Tibial artery (tissue), 4 donors: ENCODE measurements at regions not wholly inside any gene's neighbourhood (a gene's known extent, or its start where the extent isn't known, plus 50 kb on each side); places are given as distances from the start of the nearest gene placed in this dataset.

Source experiments
- DNase-seq, 2 donors: peaks; one replicate each; pipeline ENCODE4 v3.0.0-alpha.2; 2019
- H3K27ac ChIP-seq, 2 donors: fragments of 200-600 bp; sonication (generic) in 1 of 2; 1 replicate in 1 of 2; 2 replicates in 1 of 2; pipeline ENCODE4 v1.5.1; 2018 to 2019; ENCODE audit warnings: mild to moderate bottlenecking in 1 of 2
- H3K27me3 ChIP-seq, 2 donors: fragments of 200-600 bp; sonication (generic) in 1 of 2; one replicate each; pipeline versions ENCODE4 v1.5.1 to v1.6.0; 2016 to 2019
- H3K36me3 ChIP-seq, 3 donors: fragments of 200-600 bp; sonication (generic) in 2 of 3; one replicate each; pipeline ENCODE4 v1.5.1; 2016 to 2019; ENCODE audit warnings: mild to moderate bottlenecking in 2 of 3
- H3K4me1 ChIP-seq, 4 donors: fragments of 200-600 bp; sonication (generic) in 2 of 4; 1 replicate in 3 of 4; 2 replicates in 1 of 4; pipeline ENCODE4 v1.5.1; 2016 to 2019
- H3K4me3 ChIP-seq, 2 donors: fragments of 200-600 bp; sonication (generic) in 1 of 2; 1 replicate in 1 of 2; 2 replicates in 1 of 2; pipeline ENCODE4 v1.5.1; 2018 to 2019; ENCODE audit warnings: mild to moderate bottlenecking in 2 of 2
- H3K9me3 ChIP-seq, 3 donors: fragments of 200-600 bp; sonication (generic) in 1 of 3; one replicate each; pipeline ENCODE4 v1.5.1; 2016 to 2019
- CTCF ChIP-seq, 2 experiments: fragments of 200-600 bp in 1 of 2; fragments of 450-650 bp in 1 of 2; IDR thresholded peaks; one replicate each; pipeline ENCODE4 v1.5.1; 2017 to 2019; ENCODE audit warnings: antibody characterized with exemption in 2 of 2, mild to moderate bottlenecking in 1 of 2, moderate library complexity in 1 of 2
- intact Hi-C: fragments of 100-400 bp; cut with DNase I; formaldehyde crosslinking; loops from one replicate; pipeline ENCODE4 v1.15.0; 2023; ENCODE audit warnings: low total_unique reads

DNA sequence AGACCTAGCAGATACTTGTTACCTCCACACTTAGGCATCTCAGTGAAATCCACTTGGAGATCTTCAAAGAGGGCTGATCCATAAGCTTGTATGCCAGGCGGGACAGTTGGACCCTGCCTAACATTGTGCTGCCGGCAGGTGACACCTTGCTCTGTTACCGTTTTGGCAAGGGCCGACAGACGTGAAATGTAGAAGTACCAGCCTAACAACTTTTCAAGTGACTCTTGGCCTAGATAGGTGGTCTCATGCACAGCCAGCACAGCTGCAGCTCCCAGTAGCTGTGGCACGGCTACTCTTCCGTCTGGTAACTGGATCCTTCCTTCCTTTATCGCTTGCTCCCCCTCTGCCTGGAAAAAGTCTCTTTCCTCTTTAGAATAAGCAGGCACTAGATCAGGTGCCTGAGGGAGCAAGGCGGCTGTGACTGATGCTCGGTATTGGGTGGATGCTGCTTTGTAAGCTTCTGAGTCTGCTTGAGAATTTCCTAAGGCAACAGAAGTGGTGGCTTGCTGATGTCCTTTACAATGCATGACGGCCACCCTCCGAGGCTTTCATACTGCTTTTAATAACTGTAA is 713.5 kb downstream of the AMY1C start:
- Histone ChIP-seq H3K27ac (no peak overlapping the region), H3K9me3 (peaks cover 0 to 11% (median 7%) of the 10 kb centered on the region in 3 donors), H3K4me3 (no peak overlapping the region), H3K4me1 (no peaks in the 10 kb centered on the region), H3K27me3 (no peaks in the 10 kb centered on the region), H3K36me3 (no peaks in the 10 kb centered on the region)
- no peak for TF ChIP-seq CTCF (IDR thresholded peaks at IDR 0.05)
- no peak for DNase-seq
- intact Hi-C loops, result no loop called here

DNA sequence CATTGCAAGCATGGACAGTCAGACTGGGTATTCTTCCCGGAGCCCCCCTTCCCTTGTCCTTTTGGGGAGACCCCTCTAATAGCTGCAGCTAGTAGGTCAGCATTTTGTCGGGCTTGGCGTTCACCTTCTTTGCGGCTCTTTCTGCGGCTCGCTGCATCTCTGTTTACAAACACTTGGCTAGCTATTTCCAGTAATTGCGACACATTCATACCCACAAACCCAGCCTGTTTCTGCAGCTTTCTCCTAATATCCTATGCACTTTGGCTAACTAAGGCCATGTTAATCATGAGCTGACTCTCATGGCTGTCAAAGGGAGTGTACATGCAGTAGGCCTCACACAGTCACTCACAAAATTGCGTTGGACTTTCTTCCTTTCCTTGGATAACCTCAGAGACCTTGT is 716.4 kb downstream of the AMY1C start:
- peaks cover 0 to 7% (median 0%) of the 10 kb centered on the region in 3 donors for H3K9me3 ChIP-seq
- no peak for DNase-seq
- H3K27ac ChIP-seq, result no peak overlapping the region
- no peak for TF ChIP-seq CTCF (IDR thresholded peaks at IDR 0.05)
- H3K4me3 ChIP-seq, result no peak overlapping the region
- no peaks in the 10 kb centered on the region for H3K27me3 ChIP-seq
- H3K4me1 ChIP-seq, result no peaks in the 10 kb centered on the region
- intact Hi-C loops, result no loop called here
- no peaks in the 10 kb centered on the region for H3K36me3 ChIP-seq

DNA sequence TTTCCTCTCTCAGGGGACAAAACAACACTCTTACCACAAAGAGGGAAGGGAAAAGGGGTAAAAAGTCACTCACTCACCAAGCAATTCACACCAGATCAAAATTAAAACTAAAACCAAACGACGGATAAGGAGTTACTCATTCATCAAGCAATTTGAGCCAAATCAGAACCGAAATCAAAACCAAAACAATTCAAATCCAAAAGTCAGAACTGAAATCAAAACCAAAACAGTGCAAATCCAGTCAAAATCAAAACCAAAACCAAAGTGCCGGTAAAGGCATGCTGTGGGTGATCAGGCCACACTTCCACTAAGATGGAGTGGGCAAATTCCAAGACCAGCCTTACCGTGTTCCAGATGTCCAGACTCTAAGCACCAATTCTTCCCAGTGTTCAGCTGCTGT is 717.9 kb downstream of the AMY1C start:
- H3K27ac ChIP-seq, result no peak overlapping the region
- no peaks in the 10 kb centered on the region for H3K27me3 ChIP-seq
- no peaks in the 10 kb centered on the region for H3K36me3 ChIP-seq
- intact Hi-C loops, result no loop called here
- H3K4me1 ChIP-seq, result no peaks in the 10 kb centered on the region
- TF ChIP-seq CTCF (IDR thresholded peaks at IDR 0.05), result no peak
- no peak for DNase-seq
- H3K9me3 ChIP-seq, result peaks cover 0 to under 1% (median 0%) of the 10 kb centered on the region in 3 donors
- H3K4me3 ChIP-seq, result no peak overlapping the region

DNA sequence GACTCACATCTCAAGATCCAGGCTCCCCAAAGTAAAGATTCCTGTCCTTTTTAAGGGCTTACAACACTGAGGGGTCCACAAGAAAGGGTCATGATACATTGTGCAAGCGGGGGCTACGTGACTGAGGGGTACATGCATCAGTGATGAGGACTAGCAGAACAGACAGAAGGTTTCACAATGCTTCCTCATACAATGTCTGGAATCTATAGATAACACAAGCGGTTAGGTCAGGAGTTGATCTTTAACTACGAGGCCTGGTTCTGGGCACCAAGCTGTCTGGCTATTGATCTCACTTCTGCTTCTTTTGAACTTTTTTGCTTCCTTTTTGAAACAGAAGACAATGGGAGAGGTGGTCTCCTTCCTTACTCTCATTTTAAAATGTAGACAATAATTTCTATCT is 718.6 kb downstream of the AMY1C start:
- no peaks in the 10 kb centered on the region for H3K9me3 ChIP-seq
- DNase-seq, result no peak
- no peaks in the 10 kb centered on the region for H3K4me1 ChIP-seq
- intact Hi-C loops, result no loop called here
- no peaks in the 10 kb centered on the region for H3K27me3 ChIP-seq
- no peak overlapping the region for H3K4me3 ChIP-seq
- H3K36me3 ChIP-seq, result no peaks in the 10 kb centered on the region
- no peak overlapping the region for H3K27ac ChIP-seq
- TF ChIP-seq CTCF (IDR thresholded peaks at IDR 0.05), result no peak

- Histone ChIP-seq H3K9me3 (no peaks in the 10 kb centered on the region), H3K4me3 (no peak overlapping the region), H3K4me1 (no peaks in the 10 kb centered on the region), H3K27me3 (no peaks in the 10 kb centered on the region), H3K36me3 (no peaks in the 10 kb centered on the region), H3K27ac (no peak overlapping the region)
- intact Hi-C loops, result no loop called here
- no peak for TF ChIP-seq CTCF (IDR thresholded peaks at IDR 0.05)
- no peak for DNase-seq
Measured at GRCh38 chr1:104476126-104476525, 726.4 kb downstream of the AMY1C start.
